ENCODE measurements at regions not wholly inside any gene's neighbourhood (a gene's known extent, or its start where the extent isn't known, plus 50 kb on each side); places are given as distances from the start of the nearest gene placed in this dataset.
"Not testable (repeated sequence)": the region's sequence is repeated elsewhere in the genome, so short reads cannot be mapped to it uniquely, and the experiment has no call there.

GRCh38 chr16:75987323-75987722 is 261.0 kb upstream of the CPHXL start:
- DNase-seq (ENCODE audit: low read depth, low spot score), result no peak

GRCh38 chr16:75996491-75996890 is 270.2 kb upstream of the CPHXL start:
- DNase-seq (ENCODE audit: low read depth, low spot score), result no peak

GRCh38 chr16:75997606-75998005 is 271.3 kb upstream of the CPHXL start:
- no peak for DNase-seq (ENCODE audit: low read depth, low spot score)

GRCh38 chr16:76007645-76008044 is 269.6 kb upstream of the CNTNAP4 start:
- DNase-seq (ENCODE audit: low read depth, low spot score), result no peak

GRCh38 chr16:76023835-76024234 is 253.4 kb upstream of the CNTNAP4 start:
- DNase-seq (ENCODE audit: low read depth, low spot score), result no peak

GRCh38 chr16:76035689-76036088 is 241.5 kb upstream of the CNTNAP4 start:
- no peak for DNase-seq (ENCODE audit: low read depth, low spot score)

- no peak for DNase-seq (ENCODE audit: low read depth, low spot score)
Observed at GRCh38 chr16:76038097-76038496, 239.1 kb upstream of the CNTNAP4 start.

- no peak for DNase-seq (ENCODE audit: low read depth, low spot score)
Observed at GRCh38 chr16:76052725-76053124, 224.5 kb upstream of the CNTNAP4 start.

- DNase-seq (ENCODE audit: low read depth, low spot score), result no peak
Observed at GRCh38 chr16:76059186-76059585, 218.0 kb upstream of the CNTNAP4 start.

- DNase-seq (ENCODE audit: low read depth, low spot score), result no peak
Observed at GRCh38 chr16:76059701-76060100, 217.5 kb upstream of the CNTNAP4 start.

GRCh38 chr16:76071690-76072089 is 205.5 kb upstream of the CNTNAP4 start:
- DNase-seq (ENCODE audit: low read depth, low spot score), result no peak

- no peak for DNase-seq (ENCODE audit: low read depth, low spot score)
Observed at GRCh38 chr16:76081967-76082366, 195.2 kb upstream of the CNTNAP4 start.

GRCh38 chr16:76106647-76107046 is 170.6 kb upstream of the CNTNAP4 start:
- peak; percentile 5 for DNase-seq (ENCODE audit: low read depth, low spot score)

- DNase-seq (ENCODE audit: low read depth, low spot score), result no peak
Observed at GRCh38 chr16:76108460-76108859, 168.7 kb upstream of the CNTNAP4 start.

- DNase-seq (ENCODE audit: low read depth, low spot score), result no peak
Observed at GRCh38 chr16:76114681-76115080, 162.5 kb upstream of the CNTNAP4 start.

GRCh38 chr16:76118344-76118743 is 158.9 kb upstream of the CNTNAP4 start:
- no peak for DNase-seq (ENCODE audit: low read depth, low spot score)

- no peak for DNase-seq (ENCODE audit: low read depth, low spot score)
Observed at GRCh38 chr16:76121636-76122035, 155.6 kb upstream of the CNTNAP4 start.

GRCh38 chr16:76123966-76124365 is 153.2 kb upstream of the CNTNAP4 start:
- DNase-seq (ENCODE audit: low read depth, low spot score), result no peak

GRCh38 chr16:76125871-76126270 is 151.3 kb upstream of the CNTNAP4 start:
- no peak for DNase-seq (ENCODE audit: low read depth, low spot score)

- DNase-seq (ENCODE audit: low read depth, low spot score), result not testable (repeated sequence)
Observed at GRCh38 chr16:76138056-76138455, 139.1 kb upstream of the CNTNAP4 start.

- no peak for DNase-seq (ENCODE audit: low read depth, low spot score)
Observed at GRCh38 chr16:76157629-76158028, 119.6 kb upstream of the CNTNAP4 start.

- DNase-seq (ENCODE audit: low read depth, low spot score), result no peak
Observed at GRCh38 chr16:76162046-76162445, 115.2 kb upstream of the CNTNAP4 start.

GRCh38 chr16:76164970-76165558 is 112.1 kb upstream of the CNTNAP4 start:
- no peak for DNase-seq (ENCODE audit: low read depth, low spot score)

GRCh38 chr16:76175718-76176117 is 101.5 kb upstream of the CNTNAP4 start:
- DNase-seq (ENCODE audit: low read depth, low spot score), result no peak
